ENCODE measurements at regions not wholly inside any gene's neighbourhood (a gene's known extent, or its start where the extent isn't known, plus 50 kb on each side); places are given as distances from the start of the nearest gene placed in this dataset.

DNA sequence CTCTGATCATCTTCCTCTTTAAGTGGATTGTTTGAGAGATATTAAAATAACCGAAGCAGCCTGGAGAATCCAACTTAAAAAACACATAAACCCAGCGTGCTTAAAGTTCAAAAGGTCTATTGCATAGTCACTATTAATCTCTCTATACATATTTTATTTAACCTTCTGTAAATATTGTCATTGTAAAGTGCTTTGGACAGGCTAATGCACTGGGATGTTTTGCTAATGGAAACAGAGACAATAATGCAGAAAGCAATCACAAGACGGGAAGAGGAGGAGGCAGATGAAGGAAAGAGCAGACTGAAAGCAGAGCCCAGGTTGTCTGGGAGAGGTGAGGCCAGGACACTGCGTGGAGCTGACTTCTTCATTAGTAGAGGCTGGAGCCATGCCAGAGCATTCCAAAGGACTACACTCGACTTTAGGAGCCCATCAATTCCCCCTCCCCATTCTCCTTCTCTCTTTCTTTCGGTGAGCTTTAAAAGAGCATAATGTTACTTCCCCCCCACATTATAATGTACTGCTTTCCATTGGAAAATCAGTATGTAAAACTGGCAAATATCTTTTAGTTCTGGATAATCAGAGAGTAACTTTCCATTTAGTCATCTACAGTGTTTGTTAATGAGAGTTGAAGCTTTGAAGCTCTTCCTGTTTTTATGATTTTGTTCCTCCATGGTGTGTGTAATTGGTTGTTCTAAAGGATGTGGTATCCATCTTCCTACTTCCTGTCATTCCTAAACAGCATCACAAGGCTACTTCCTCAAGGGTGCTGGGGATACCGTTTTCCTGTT is 307.3 kb upstream of the MPDZ start:
- peaks cover 4% of the 10 kb centered on the region for H3K4me1 ChIP-seq (ENCODE audit: insufficient read depth)
- H3K36me3 ChIP-seq: no peaks in the 10 kb centered on the region
- no peak overlapping the region for H3K4me3 ChIP-seq
- WGBS, 3 donors: 41 to 45% (median 41%) methylated on average over 7 of the region's 7 CpGs
- H3K9me3 ChIP-seq: no peaks in the 10 kb centered on the region
- intact Hi-C loops (cut with DNase I): loop anchor here in 1 of 4 donors (10.0 kb wide), 1 partner anchor 62 kb away; no protein-coding TSS in a partner anchor
- no peak for TF ChIP-seq CTCF (IDR thresholded peaks at IDR 0.05)
- no peak for TF ChIP-seq EP300 (IDR thresholded peaks at IDR 0.05)
- no peak for TF ChIP-seq POLR2A (IDR thresholded peaks at IDR 0.05)
- no peaks in the 10 kb centered on the region for H3K27me3 ChIP-seq
- DNase-seq: no peak
- H3K27ac ChIP-seq: no peak overlapping the region

DNA sequence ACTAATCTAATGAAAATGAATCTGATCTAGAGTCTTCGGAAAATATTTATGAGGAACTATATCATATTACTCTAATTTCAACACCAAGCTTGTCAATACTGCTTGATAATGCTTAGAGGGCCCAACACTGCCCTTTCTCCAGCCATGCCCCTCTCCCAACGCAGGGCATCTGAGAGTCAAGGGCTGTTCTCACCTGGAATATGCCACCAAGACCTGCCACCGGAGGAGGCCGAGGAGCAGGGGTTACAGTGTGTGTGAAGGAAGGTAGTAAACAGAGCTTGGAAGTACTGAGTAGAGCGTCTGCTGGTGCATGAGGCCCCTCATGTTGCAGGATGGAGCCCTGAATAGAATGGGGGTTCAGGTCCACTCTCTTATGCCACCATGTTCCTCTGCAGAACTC is 301.3 kb upstream of the MPDZ start:
- intact Hi-C loops (cut with DNase I): loop anchor here in 1 of 4 donors (10.0 kb wide), 1 partner anchor 56 kb away; no protein-coding TSS in a partner anchor
- no peaks in the 10 kb centered on the region for H3K9me3 ChIP-seq
- no peak overlapping the region for H3K4me3 ChIP-seq
- no peak for DNase-seq
- no peaks in the 10 kb centered on the region for H3K36me3 ChIP-seq
- no peaks in the 10 kb centered on the region for H3K27me3 ChIP-seq
- no peaks in the 10 kb centered on the region for H3K4me1 ChIP-seq (ENCODE audit: insufficient read depth)
- WGBS, 3 donors: 93 to 98% (median 96%) methylated on average over 5 of the region's 5 CpGs
- TF ChIP-seq CTCF (IDR thresholded peaks at IDR 0.05) (no peak), POLR2A (IDR thresholded peaks at IDR 0.05) (no peak), EP300 (IDR thresholded peaks at IDR 0.05) (no peak)
- H3K27ac ChIP-seq: no peak overlapping the region

DNA sequence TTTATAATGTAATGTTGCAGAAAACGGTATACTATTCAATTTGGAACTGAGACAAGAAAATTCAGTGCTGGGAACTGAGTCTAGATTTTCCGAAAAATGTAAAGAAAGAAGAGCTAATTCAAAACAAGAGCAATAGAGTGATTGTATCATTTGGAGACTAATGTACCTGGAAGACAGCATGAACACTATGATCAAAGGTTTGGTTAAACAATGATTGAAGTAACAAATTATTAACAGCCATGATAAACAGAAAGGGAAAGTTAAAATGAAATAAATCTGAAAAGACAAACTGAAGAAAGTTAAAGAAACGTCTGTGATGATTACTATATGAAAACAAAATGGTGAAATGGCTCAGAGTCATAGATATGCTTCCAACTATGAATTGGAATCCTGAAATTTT is 300.6 kb upstream of the MPDZ start:
- DNase-seq: no peak
- 71 to 79% (median 75%) methylated on average over 3 of the region's 3 CpGs for WGBS, 3 donors
- no peak overlapping the region for H3K27ac ChIP-seq
- H3K9me3 ChIP-seq: no peaks in the 10 kb centered on the region
- H3K4me3 ChIP-seq: no peak overlapping the region
- H3K4me1 ChIP-seq (ENCODE audit: insufficient read depth): no peaks in the 10 kb centered on the region
- intact Hi-C loops (cut with DNase I): loop anchor here in 1 of 4 donors (10.0 kb wide), 1 partner anchor 55 kb away; no protein-coding TSS in a partner anchor
- H3K36me3 ChIP-seq: no peaks in the 10 kb centered on the region
- TF ChIP-seq CTCF (IDR thresholded peaks at IDR 0.05) (no peak), EP300 (IDR thresholded peaks at IDR 0.05) (no peak), POLR2A (IDR thresholded peaks at IDR 0.05) (no peak)
- no peaks in the 10 kb centered on the region for H3K27me3 ChIP-seq

- no peak overlapping the region for H3K27ac ChIP-seq
- no peaks in the 10 kb centered on the region for H3K9me3 ChIP-seq
- intact Hi-C loops (cut with DNase I): no loop called here
- no peak overlapping the region for H3K4me3 ChIP-seq
- H3K27me3 ChIP-seq: no peaks in the 10 kb centered on the region
- no peaks in the 10 kb centered on the region for H3K36me3 ChIP-seq
- DNase-seq: no peak
- no peak for TF ChIP-seq POLR2A (IDR thresholded peaks at IDR 0.05)
- no peak for TF ChIP-seq CTCF (IDR thresholded peaks at IDR 0.05)
- no peak for TF ChIP-seq EP300 (IDR thresholded peaks at IDR 0.05)
- no peaks in the 10 kb centered on the region for H3K4me1 ChIP-seq (ENCODE audit: insufficient read depth)
These were observed 296.6 kb upstream of the MPDZ start for GRCh38 chr9:13576101-13576500.
